GM10248 (cell line): ENCODE measurements at regions not wholly inside any gene's neighbourhood (a gene's known extent, or its start where the extent isn't known, plus 50 kb on each side); places are given as distances from the start of the nearest gene placed in this dataset.

Source experiments
- CTCF ChIA-PET: fragments of 300-600 bp; sonication (Branson Sonifier 250); formaldehyde crosslinking; extraction: SDS; loops from one replicate; lab custom pipeline; 2021; ENCODE audit warnings: antibody characterized with exemption; lab: Yijun Ruan, JAX
- POLR2A ChIA-PET: fragments of 350-650 bp; sonication (Branson Sonifier 250); formaldehyde crosslinking; extraction: SDS; loops from one replicate; lab custom pipeline; 2020; ENCODE audit warnings: antibody characterized with exemption; lab: Yijun Ruan, JAX
- DNase-seq: peaks from one replicate; pipeline ENCODE4 v3.0.0; 2012; ENCODE audit errors: extremely low spot score
- TF ChIP-seq, protein P1 (sequence below): IDR thresholded peaks from 2 replicates; pipeline ENCODE4 v1.5.1; 2012; ENCODE audit warnings: mild to moderate bottlenecking, low read depth; ENCODE audit errors: extremely low read depth, missing control alignments, control extremely low read depth

DNA sequence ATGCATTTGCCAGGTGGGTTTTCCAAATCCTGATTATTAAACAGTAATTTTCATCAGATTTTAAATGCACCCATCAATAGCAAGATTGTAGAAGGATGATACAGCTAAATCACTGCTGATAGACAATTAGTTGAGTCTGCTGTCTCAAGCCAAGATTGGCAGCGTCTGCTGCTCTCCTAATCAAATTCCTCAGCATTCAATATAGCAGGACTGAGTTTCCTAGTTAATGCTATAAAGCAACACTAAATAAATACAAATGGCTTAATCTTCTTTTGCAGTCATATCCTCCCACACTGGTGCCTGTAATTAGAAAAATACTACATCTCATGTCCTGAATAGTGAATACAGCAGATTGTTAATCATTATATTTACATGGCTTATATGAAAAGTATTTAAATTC lies 1028.8 kb downstream of the ADGRL2 start:
- TF ChIP-seq, protein P1, sequence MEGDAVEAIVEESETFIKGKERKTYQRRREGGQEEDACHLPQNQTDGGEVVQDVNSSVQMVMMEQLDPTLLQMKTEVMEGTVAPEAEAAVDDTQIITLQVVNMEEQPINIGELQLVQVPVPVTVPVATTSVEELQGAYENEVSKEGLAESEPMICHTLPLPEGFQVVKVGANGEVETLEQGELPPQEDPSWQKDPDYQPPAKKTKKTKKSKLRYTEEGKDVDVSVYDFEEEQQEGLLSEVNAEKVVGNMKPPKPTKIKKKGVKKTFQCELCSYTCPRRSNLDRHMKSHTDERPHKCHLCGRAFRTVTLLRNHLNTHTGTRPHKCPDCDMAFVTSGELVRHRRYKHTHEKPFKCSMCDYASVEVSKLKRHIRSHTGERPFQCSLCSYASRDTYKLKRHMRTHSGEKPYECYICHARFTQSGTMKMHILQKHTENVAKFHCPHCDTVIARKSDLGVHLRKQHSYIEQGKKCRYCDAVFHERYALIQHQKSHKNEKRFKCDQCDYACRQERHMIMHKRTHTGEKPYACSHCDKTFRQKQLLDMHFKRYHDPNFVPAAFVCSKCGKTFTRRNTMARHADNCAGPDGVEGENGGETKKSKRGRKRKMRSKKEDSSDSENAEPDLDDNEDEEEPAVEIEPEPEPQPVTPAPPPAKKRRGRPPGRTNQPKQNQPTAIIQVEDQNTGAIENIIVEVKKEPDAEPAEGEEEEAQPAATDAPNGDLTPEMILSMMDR, result no peak
- CTCF ChIA-PET, result interaction anchor here (0.9 kb wide), 1 partner anchor 14 kb away, joined by 3 read pairs; no protein-coding TSS in a partner anchor
- DNase-seq, result no peak
- POLR2A ChIA-PET, result no interaction called here

DNA sequence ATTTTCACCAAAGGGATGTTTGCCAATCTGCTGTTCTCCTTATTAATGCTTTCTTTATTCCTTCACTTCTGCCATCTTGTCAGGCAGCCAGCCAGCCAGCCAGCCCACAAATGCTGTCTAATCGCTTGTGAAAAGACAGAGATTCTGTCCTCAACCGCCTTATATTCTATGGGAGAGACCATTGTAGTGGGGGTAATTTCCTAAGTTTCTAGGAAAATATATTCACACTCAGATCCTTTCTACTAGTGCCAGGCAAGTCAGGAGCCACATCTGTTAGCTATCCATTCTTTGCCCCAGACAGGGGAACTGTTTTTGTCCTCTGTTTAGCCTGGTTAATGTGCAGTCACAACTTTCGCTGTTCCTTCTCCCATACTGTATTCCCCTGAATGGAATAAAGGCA lies 1023.1 kb downstream of the ADGRL2 start:
- CTCF ChIA-PET, result no interaction called here
- POLR2A ChIA-PET, result no interaction called here
- TF ChIP-seq, protein P1, result no peak
- no peak for DNase-seq

DNA sequence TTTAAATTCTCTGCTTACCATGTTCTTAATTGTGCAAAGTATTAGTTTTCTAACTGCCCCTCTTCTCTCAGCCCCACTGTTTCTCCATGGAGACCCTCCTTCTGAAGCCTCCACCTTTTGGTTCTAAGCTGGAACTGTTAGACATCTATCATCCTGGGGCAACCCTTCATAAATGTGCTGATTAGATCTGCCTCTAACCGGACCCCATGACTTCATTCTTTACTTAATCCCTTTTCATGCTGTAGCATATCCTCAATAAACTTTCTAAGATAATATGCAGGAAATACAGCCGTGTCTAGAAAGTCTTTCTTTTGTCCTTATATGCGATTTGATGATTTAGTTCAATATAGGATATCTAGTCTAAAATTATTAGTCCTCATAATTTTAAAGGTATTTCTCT lies 1020.1 kb downstream of the ADGRL2 start:
- DNase-seq, result no peak
- ChIA-PET CTCF (interaction anchor here (1.3 kb wide), 1 partner anchor 11 kb away, joined by 3 read pairs; no protein-coding TSS in a partner anchor), POLR2A (no interaction called here)
- TF ChIP-seq, protein P1, result no peak

DNA sequence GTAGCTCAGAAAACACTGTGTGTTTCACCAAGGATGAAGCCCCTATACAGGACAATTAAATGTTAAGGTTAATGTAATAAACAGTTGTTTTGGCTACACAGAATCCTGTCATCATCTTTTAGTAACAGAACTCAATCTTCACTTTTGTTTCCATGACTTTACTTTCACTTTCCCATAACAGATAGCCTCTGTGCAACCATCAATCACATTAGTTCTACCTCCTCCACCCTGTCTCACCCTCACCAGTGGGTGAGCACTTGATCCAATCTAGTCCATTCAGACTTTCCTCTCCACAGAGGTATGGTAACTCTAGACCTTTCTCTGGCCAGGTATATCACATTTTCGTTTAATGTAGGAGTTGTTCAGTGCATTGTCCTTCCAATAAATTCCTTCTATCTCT lies 1018.5 kb downstream of the ADGRL2 start:
- TF ChIP-seq, protein P1, result no peak
- ChIA-PET CTCF (no interaction called here), POLR2A (no interaction called here)
- DNase-seq, result peak; percentile 5

DNA sequence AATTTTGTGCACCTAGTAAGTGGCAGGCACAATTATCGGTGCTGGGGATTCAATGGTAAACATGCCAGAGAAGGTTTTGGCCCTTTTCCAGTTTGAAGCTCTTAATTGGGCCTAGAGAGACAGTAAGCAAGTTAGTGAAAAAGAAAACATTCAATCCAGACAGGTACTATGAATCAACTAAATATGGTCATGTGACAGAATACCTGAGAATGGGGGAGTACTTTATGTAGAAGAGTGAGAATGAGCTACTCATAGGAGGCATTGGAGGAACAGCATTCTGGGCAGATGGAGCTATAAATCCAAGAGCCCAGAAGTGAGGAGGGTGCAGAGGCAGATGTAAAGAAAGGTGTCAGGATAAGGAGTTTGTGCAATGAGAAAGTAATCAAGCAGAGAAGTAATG lies 1017.9 kb downstream of the ADGRL2 start:
- TF ChIP-seq, protein P1, result no peak
- CTCF ChIA-PET, result no interaction called here
- no peak for DNase-seq
- POLR2A ChIA-PET, result no interaction called here

DNA sequence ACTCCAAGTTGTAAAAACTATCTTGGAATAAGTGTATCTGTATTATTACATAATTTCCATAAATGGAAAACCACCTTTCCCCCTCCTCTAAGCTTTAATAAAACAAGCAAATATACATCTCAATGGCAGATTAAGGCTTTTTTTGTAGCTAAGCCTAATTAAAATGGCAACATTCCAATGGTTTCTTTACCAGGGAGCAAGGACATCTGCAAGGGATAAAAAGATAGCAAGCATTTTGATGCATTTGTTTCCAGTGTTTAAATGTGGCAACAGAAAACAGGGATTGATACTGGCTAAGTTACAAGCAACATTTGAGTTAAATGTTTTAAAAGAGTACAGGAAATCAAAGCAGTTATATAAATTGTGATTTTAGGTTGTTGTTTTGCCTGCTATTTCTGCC lies 1012.7 kb downstream of the ADGRL2 start:
- TF ChIP-seq, protein P1, result no peak
- DNase-seq, result no peak
- POLR2A ChIA-PET, result no interaction called here
- CTCF ChIA-PET, result interaction anchor here (1.4 kb wide), 1 partner anchor 9 kb away, joined by 4 read pairs; no protein-coding TSS in a partner anchor
